ENCODE measurements at regions not wholly inside any gene's neighbourhood (a gene's known extent, or its start where the extent isn't known, plus 50 kb on each side); places are given as distances from the start of the nearest gene placed in this dataset.

GRCh38 chr16:62539657-62540056 lies 503.4 kb upstream of the CDH8 start:
- no peaks in the 10 kb centered on the region for H4K20me1 ChIP-seq (ENCODE audit: insufficient read depth, low read length)
- H3K9me3 ChIP-seq (ENCODE audit: low read depth, low read length): no peaks in the 10 kb centered on the region
- H3K4me3 ChIP-seq (ENCODE audit: insufficient read depth, low read length): no peak overlapping the region
- no peak overlapping the region for H3K27ac ChIP-seq (ENCODE audit: low read depth, low read length)
- H3K36me3 ChIP-seq (ENCODE audit: insufficient read depth, low read length): no peaks in the 10 kb centered on the region
- H3K4me2 ChIP-seq (ENCODE audit: insufficient read depth, low read length): no peak overlapping the region
- no peaks in the 10 kb centered on the region for H3K79me2 ChIP-seq (ENCODE audit: insufficient read depth, low read length)
- no peaks in the 10 kb centered on the region for H3K27me3 ChIP-seq (ENCODE audit: insufficient read depth, low read length)
- no peak for DNase-seq (ENCODE audit: insufficient read length, low spot score, missing footprints)
- no peak for TF ChIP-seq CTCF (IDR thresholded peaks at IDR 0.05; ENCODE audit: extremely low read depth, low read depth, low read length)
- H3K4me1 ChIP-seq (ENCODE audit: insufficient read depth, low read length): no peaks in the 10 kb centered on the region
- no peak overlapping the region for H2AFZ ChIP-seq (ENCODE audit: low read length)

- H3K4me1 ChIP-seq (ENCODE audit: insufficient read depth, low read length): no peaks in the 10 kb centered on the region
- DNase-seq (ENCODE audit: insufficient read length, low spot score, missing footprints): no peak
- no peak overlapping the region for H2AFZ ChIP-seq (ENCODE audit: low read length)
- H4K20me1 ChIP-seq (ENCODE audit: insufficient read depth, low read length): no peaks in the 10 kb centered on the region
- TF ChIP-seq CTCF (IDR thresholded peaks at IDR 0.05; ENCODE audit: extremely low read depth, low read depth, low read length): no peak
- no peaks in the 10 kb centered on the region for H3K27me3 ChIP-seq (ENCODE audit: insufficient read depth, low read length)
- H3K9me3 ChIP-seq (ENCODE audit: low read depth, low read length): no peaks in the 10 kb centered on the region
- H3K79me2 ChIP-seq (ENCODE audit: insufficient read depth, low read length): no peaks in the 10 kb centered on the region
- no peaks in the 10 kb centered on the region for H3K36me3 ChIP-seq (ENCODE audit: insufficient read depth, low read length)
- no peak overlapping the region for H3K4me2 ChIP-seq (ENCODE audit: insufficient read depth, low read length)
- no peak overlapping the region for H3K4me3 ChIP-seq (ENCODE audit: insufficient read depth, low read length)
- no peak overlapping the region for H3K27ac ChIP-seq (ENCODE audit: low read depth, low read length)
These were observed 494.2 kb upstream of the CDH8 start for GRCh38 chr16:62530426-62530825.

DNA sequence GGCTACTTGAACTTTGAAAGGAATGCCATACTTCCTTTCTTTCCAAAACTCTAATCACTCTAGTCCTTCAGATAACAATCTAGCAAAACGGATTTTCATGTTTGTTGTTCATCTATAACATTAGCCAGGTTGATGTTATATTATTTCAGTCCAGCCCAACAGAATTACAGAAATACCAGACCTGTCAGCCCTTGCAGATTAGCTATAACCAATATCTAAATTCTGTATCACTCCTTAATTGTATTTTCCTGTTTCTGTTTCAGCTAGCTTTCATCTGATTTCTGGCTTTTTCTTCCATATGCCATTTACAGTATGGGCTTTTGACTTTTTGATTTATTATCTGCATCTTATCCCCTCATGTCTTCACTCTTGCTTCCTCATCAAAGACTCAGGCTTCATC lies 479.8 kb upstream of the CDH8 start:
- TF ChIP-seq CTCF (IDR thresholded peaks at IDR 0.05; ENCODE audit: extremely low read depth, low read depth, low read length): no peak
- no peak for DNase-seq (ENCODE audit: insufficient read length, low spot score, missing footprints)
- no peaks in the 10 kb centered on the region for H4K20me1 ChIP-seq (ENCODE audit: insufficient read depth, low read length)
- no peak overlapping the region for H3K27ac ChIP-seq (ENCODE audit: low read depth, low read length)
- no peaks in the 10 kb centered on the region for H3K27me3 ChIP-seq (ENCODE audit: insufficient read depth, low read length)
- no peaks in the 10 kb centered on the region for H3K79me2 ChIP-seq (ENCODE audit: insufficient read depth, low read length)
- H2AFZ ChIP-seq (ENCODE audit: low read length): no peak overlapping the region
- no peak overlapping the region for H3K4me2 ChIP-seq (ENCODE audit: insufficient read depth, low read length)
- H3K36me3 ChIP-seq (ENCODE audit: insufficient read depth, low read length): no peaks in the 10 kb centered on the region
- no peak overlapping the region for H3K4me3 ChIP-seq (ENCODE audit: insufficient read depth, low read length)
- no peaks in the 10 kb centered on the region for H3K9me3 ChIP-seq (ENCODE audit: low read depth, low read length)
- H3K4me1 ChIP-seq (ENCODE audit: insufficient read depth, low read length): no peaks in the 10 kb centered on the region

GRCh38 chr16:62503073-62503472 lies 466.8 kb upstream of the CDH8 start:
- no peak overlapping the region for H3K27ac ChIP-seq (ENCODE audit: low read depth, low read length)
- H3K36me3 ChIP-seq (ENCODE audit: insufficient read depth, low read length): no peaks in the 10 kb centered on the region
- no peaks in the 10 kb centered on the region for H4K20me1 ChIP-seq (ENCODE audit: insufficient read depth, low read length)
- no peak overlapping the region for H3K4me2 ChIP-seq (ENCODE audit: insufficient read depth, low read length)
- H3K9me3 ChIP-seq (ENCODE audit: low read depth, low read length): no peaks in the 10 kb centered on the region
- no peak for DNase-seq (ENCODE audit: insufficient read length, low spot score, missing footprints)
- H3K27me3 ChIP-seq (ENCODE audit: insufficient read depth, low read length): no peaks in the 10 kb centered on the region
- H3K4me3 ChIP-seq (ENCODE audit: insufficient read depth, low read length): no peak overlapping the region
- H2AFZ ChIP-seq (ENCODE audit: low read length): no peak overlapping the region
- H3K4me1 ChIP-seq (ENCODE audit: insufficient read depth, low read length): no peaks in the 10 kb centered on the region
- H3K79me2 ChIP-seq (ENCODE audit: insufficient read depth, low read length): no peaks in the 10 kb centered on the region
- TF ChIP-seq CTCF (IDR thresholded peaks at IDR 0.05; ENCODE audit: extremely low read depth, low read depth, low read length): no peak

Data from osteoblast (primary cell).